WERI-Rb-1 (cell line): ENCODE measurements at regions not wholly inside any gene's neighbourhood (a gene's known extent, or its start where the extent isn't known, plus 50 kb on each side); places are given as distances from the start of the nearest gene placed in this dataset.

Experiments used
- DNase-seq: peaks from one replicate; pipeline ENCODE4 v3.0.0-alpha.2; 2020
- H3K27ac ChIP-seq: fragments of 250-450 bp; sonication (Bioruptor Pico); 2 replicates; pipeline ENCODE4 v1.5.1; 2020; ENCODE audit warnings: mild to moderate bottlenecking, moderate library complexity
- H3K27me3 ChIP-seq: fragments of 250-450 bp; sonication (Bioruptor Pico); 2 replicates; pipeline ENCODE4 v1.5.1; 2021; ENCODE audit warnings: mild to moderate bottlenecking, low read depth, moderate library complexity; ENCODE audit not compliant: insufficient read depth, severe bottlenecking
- H3K36me3 ChIP-seq: fragments of 250-450 bp; sonication (Bioruptor Pico); 2 replicates; pipeline ENCODE4 v1.5.1; 2020; ENCODE audit warnings: mild to moderate bottlenecking, moderate library complexity
- H3K4me3 ChIP-seq: 2 replicates; pipeline ENCODE4 v1.5.1; 2011; ENCODE audit warnings: low read depth, mild to moderate bottlenecking, control low read depth, low read length
- H3K9me3 ChIP-seq: fragments of 250-450 bp; sonication (Bioruptor Pico); 2 replicates; pipeline ENCODE4 v1.5.1; 2021; ENCODE audit warnings: mild to moderate bottlenecking, moderate library complexity; ENCODE audit not compliant: severe bottlenecking
- CTCF ChIP-seq: IDR thresholded peaks from 2 replicates; pipeline ENCODE4 v1.5.1; 2011; ENCODE audit warnings: low read depth, mild to moderate bottlenecking, control low read depth, inconsistent platforms, low read length

- no peak for DNase-seq
- H3K9me3 ChIP-seq, result no peaks in the 10 kb centered on the region
- no peaks in the 10 kb centered on the region for H3K27me3 ChIP-seq
- H3K4me3 ChIP-seq, result no peak overlapping the region
- no peak for TF ChIP-seq CTCF
- H3K36me3 ChIP-seq, result no peaks in the 10 kb centered on the region
- no peak overlapping the region for H3K27ac ChIP-seq
These were observed 69.4 kb upstream of the ACTBL2 start for GRCh38 chr5:57552033-57552432.

DNA sequence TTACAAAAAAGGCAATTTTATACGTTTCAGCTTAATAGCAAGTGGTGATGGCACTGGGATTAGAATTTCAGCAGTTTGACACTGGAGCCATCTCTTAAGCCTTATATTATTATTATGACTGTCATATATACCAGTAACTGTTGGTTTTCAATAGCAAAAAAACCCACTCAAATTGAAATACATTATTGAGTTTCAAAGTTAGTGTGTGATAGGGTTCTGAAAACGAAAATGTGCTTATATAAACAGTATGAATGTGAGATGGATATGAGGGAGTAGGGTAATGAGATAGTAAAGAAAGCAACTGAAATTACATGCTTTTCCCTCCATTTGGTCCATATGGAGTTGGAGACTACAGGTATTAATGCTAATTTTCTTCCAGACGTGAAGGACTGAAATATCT is 68.6 kb upstream of the ACTBL2 start:
- no peak overlapping the region for H3K27ac ChIP-seq
- DNase-seq, result no peak
- no peak for TF ChIP-seq CTCF

DNA sequence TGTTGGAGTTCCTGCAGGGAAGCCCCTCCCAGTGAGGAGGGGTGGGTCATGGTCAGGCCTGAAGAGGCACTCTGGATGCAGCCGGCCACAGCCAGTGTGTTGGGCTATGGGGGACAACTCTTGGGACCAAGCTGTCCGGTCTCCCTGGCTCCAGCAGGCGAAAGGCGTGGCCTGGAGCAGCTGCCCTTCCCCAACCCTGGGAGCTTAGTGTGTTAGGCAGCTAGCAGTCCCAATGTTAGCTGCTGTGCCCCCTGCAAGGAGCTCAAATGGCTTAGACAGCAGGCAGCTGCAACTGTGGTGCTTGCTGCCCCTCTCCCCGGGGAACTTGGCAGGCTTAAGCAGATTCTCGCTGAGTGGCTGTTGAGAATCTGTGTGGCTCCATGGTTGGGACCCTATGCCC is 67.5 kb upstream of the ACTBL2 start:
- no peaks in the 10 kb centered on the region for H3K36me3 ChIP-seq
- no peak for TF ChIP-seq CTCF
- no peak overlapping the region for H3K27ac ChIP-seq
- no peaks in the 10 kb centered on the region for H3K27me3 ChIP-seq
- peak; percentile 63 for DNase-seq
- H3K4me3 ChIP-seq, result no peak overlapping the region
- H3K9me3 ChIP-seq, result no peaks in the 10 kb centered on the region

More for the DNA sequence above, 68.6 kb upstream of the ACTBL2 start:
- no peaks in the 10 kb centered on the region for H3K36me3 ChIP-seq
- H3K27me3 ChIP-seq, result no peaks in the 10 kb centered on the region
- no peak overlapping the region for H3K4me3 ChIP-seq
- no peaks in the 10 kb centered on the region for H3K9me3 ChIP-seq

DNA sequence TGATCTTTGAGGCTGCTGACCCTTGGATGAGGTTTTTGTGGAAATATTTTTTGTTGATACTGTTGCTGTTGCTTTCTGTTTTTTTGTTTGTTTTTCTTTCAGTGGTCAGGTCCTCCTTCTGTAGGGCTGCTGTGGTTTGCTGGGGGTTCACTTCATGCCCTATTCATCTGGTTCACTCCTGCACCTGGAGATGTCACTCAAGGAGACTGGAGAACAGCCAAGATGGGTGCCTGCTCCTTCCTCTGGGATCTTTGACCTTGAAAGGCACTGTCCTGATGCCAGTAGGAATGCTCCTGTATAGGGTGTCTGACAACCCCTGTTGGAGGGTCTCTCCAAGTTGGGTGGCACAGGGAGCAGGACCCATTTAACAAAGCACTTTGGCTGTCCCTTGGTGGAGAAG is 67.0 kb upstream of the ACTBL2 start:
- Histone ChIP-seq H3K27me3 (no peaks in the 10 kb centered on the region), H3K4me3 (no peak overlapping the region), H3K27ac (no peak overlapping the region), H3K36me3 (no peaks in the 10 kb centered on the region), H3K9me3 (no peaks in the 10 kb centered on the region)
- no peak for DNase-seq
- no peak for TF ChIP-seq CTCF

- no peak overlapping the region for H3K4me3 ChIP-seq
- no peaks in the 10 kb centered on the region for H3K36me3 ChIP-seq
- no peaks in the 10 kb centered on the region for H3K27me3 ChIP-seq
- DNase-seq, result no peak
- TF ChIP-seq CTCF, result no peak
- H3K9me3 ChIP-seq, result no peaks in the 10 kb centered on the region
- no peak overlapping the region for H3K27ac ChIP-seq
These were observed 58.2 kb upstream of the ACTBL2 start for GRCh38 chr5:57540823-57541222.

DNA sequence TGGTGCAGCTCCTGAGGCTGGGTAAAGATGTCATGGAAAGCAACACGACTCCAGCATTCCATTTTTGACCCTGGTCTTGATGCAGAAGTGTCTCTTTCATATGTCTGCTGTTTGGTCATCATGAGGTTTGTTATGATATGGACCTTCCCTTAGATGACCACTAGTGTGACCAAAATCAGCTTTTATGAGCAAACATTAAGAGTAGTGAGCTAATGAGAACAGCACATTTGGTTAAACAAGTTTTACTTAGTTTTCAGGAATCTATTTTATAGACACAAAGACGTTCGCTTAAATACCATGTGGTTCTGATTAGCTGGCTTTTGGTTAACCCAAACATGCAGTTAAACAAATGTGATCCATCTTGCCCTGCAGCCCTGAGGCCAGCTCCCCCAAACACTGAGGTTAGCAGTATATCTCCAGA is 56.7 kb upstream of the ACTBL2 start:
- no peak for DNase-seq
- no peak for TF ChIP-seq CTCF
- Histone ChIP-seq H3K27me3 (no peaks in the 10 kb centered on the region), H3K4me3 (no peak overlapping the region), H3K36me3 (no peaks in the 10 kb centered on the region), H3K27ac (no peak overlapping the region), H3K9me3 (no peaks in the 10 kb centered on the region)
